ENCODE measurements at regions not wholly inside any gene's neighbourhood (a gene's known extent, or its start where the extent isn't known, plus 50 kb on each side); places are given as distances from the start of the nearest gene placed in this dataset.

DNA sequence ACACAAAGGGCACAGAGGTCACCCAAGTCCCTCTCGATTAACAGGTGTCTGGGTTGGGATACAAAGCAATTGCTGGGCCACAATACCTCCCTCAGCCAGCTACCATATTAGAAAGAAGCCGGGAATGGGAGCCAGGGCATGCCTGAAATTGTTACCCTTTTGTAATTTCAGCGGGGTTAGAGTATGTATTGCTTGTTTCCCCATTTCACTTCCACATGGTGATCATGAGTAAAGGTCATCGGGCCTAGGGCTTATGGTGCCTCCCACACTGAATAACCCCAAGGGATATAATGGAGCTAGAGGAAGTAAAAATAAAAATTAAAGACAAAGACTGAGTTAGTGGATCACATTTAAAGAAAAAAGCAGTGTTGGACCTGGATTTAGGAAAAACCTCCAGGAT lies 437.2 kb upstream of the KLHL29 start:
- TF ChIP-seq, protein P1, sequence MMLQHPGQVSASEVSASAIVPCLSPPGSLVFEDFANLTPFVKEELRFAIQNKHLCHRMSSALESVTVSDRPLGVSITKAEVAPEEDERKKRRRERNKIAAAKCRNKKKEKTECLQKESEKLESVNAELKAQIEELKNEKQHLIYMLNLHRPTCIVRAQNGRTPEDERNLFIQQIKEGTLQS (CRISPR knock-in tag; conservative IDR thresholded peaks at IDR 0.05): no peak
- TF ChIP-seq, protein P2, sequence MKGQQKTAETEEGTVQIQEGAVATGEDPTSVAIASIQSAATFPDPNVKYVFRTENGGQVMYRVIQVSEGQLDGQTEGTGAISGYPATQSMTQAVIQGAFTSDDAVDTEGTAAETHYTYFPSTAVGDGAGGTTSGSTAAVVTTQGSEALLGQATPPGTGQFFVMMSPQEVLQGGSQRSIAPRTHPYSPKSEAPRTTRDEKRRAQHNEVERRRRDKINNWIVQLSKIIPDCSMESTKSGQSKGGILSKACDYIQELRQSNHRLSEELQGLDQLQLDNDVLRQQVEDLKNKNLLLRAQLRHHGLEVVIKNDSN (CRISPR knock-in tag; IDR thresholded peaks at IDR 0.05): no peak
- TF ChIP-seq ZNF423 (CRISPR knock-in tag; IDR thresholded peaks at IDR 0.05): no peak
- TF ChIP-seq, protein P3, sequence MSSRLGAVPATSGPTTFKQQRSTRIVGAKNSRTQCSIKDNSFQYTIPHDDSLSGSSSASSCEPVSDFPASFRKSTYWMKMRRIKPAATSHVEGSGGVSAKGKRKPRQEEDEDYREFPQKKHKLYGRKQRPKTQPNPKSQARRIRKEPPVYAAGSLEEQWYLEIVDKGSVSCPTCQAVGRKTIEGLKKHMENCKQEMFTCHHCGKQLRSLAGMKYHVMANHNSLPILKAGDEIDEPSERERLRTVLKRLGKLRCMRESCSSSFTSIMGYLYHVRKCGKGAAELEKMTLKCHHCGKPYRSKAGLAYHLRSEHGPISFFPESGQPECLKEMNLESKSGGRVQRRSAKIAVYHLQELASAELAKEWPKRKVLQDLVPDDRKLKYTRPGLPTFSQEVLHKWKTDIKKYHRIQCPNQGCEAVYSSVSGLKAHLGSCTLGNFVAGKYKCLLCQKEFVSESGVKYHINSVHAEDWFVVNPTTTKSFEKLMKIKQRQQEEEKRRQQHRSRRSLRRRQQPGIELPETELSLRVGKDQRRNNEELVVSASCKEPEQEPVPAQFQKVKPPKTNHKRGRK (CRISPR knock-in tag; IDR thresholded peaks at IDR 0.05; ENCODE audit: borderline replicate concordance): no peak
- TF ChIP-seq, protein P4, sequence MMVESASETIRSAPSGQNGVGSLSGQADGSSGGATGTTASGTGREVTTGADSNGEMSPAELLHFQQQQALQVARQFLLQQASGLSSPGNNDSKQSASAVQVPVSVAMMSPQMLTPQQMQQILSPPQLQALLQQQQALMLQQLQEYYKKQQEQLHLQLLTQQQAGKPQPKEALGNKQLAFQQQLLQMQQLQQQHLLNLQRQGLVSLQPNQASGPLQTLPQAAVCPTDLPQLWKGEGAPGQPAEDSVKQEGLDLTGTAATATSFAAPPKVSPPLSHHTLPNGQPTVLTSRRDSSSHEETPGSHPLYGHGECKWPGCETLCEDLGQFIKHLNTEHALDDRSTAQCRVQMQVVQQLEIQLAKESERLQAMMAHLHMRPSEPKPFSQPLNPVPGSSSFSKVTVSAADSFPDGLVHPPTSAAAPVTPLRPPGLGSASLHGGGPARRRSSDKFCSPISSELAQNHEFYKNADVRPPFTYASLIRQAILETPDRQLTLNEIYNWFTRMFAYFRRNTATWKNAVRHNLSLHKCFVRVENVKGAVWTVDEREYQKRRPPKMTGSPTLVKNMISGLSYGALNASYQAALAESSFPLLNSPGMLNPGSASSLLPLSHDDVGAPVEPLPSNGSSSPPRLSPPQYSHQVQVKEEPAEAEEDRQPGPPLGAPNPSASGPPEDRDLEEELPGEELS (CRISPR knock-in tag; IDR thresholded peaks at IDR 0.05): no peak
- no peak for TF ChIP-seq CREB1 (CRISPR knock-in tag; IDR thresholded peaks at IDR 0.05)
- TF ChIP-seq SP1 (CRISPR knock-in tag; conservative IDR thresholded peaks at IDR 0.05): no peak
- TF ChIP-seq ZNF416 (CRISPR knock-in tag; IDR thresholded peaks at IDR 0.05): no peak
- no peak for TF ChIP-seq IRF2 (CRISPR knock-in tag; IDR thresholded peaks at IDR 0.05; ENCODE audit: borderline replicate concordance, low read depth)
- DNase-seq (ENCODE audit: low spot score) (no peak), ATAC-seq (no peak)
- Mint-ChIP-seq H3K4me1 (peaks cover 47% of the 10 kb centered on the region), H3K9me3 (peaks cover 15% of the 10 kb centered on the region), H3K36me3 (peaks cover 6% of the 10 kb centered on the region; the same call in 1 of the 2 replicates), H3K4me3 (no peak overlapping the region), H3K27ac (no peak overlapping the region), H3K27me3 (ENCODE audit: low read depth) (no peaks in the 10 kb centered on the region)
- ChIA-PET CTCF (no interaction called here), POLR2A (no interaction called here)

DNA sequence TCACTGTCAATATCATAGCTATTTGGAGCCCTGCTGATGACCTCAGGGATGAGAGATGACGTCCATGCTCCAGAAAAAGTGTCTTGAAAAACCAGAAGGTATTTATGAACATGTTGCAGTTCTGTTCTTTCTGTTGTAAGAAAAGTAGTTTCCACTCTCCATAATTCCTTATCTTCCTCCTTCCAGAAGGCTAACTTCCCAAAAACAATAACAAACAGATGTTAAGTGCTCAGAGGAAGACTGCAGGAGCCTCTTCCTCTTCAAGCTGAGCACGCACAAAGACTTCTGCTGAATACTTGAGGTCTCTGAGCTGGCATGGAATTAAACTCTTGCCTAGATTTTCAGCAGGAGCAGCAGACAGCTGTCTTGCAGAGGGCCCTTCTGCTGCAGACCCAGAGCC lies 434.5 kb upstream of the KLHL29 start:
- no peak for DNase-seq (ENCODE audit: low spot score)
- Mint-ChIP-seq H3K4me3 (no peak overlapping the region), H3K36me3 (peaks cover 6% of the 10 kb centered on the region; the same call in 1 of the 2 replicates), H3K27me3 (ENCODE audit: low read depth) (no peaks in the 10 kb centered on the region), H3K9me3 (peaks cover 19% of the 10 kb centered on the region), H3K4me1 (peaks cover 37% of the 10 kb centered on the region), H3K27ac (no peak overlapping the region)
- TF ChIP-seq, protein P5, sequence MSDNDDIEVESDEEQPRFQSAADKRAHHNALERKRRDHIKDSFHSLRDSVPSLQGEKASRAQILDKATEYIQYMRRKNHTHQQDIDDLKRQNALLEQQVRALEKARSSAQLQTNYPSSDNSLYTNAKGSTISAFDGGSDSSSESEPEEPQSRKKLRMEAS (CRISPR knock-in tag; IDR thresholded peaks at IDR 0.05): no peak
- no peak for TF ChIP-seq ZNF396 (CRISPR knock-in tag; IDR thresholded peaks at IDR 0.05; ENCODE audit: borderline replicate concordance)
- TF ChIP-seq, protein P6, sequence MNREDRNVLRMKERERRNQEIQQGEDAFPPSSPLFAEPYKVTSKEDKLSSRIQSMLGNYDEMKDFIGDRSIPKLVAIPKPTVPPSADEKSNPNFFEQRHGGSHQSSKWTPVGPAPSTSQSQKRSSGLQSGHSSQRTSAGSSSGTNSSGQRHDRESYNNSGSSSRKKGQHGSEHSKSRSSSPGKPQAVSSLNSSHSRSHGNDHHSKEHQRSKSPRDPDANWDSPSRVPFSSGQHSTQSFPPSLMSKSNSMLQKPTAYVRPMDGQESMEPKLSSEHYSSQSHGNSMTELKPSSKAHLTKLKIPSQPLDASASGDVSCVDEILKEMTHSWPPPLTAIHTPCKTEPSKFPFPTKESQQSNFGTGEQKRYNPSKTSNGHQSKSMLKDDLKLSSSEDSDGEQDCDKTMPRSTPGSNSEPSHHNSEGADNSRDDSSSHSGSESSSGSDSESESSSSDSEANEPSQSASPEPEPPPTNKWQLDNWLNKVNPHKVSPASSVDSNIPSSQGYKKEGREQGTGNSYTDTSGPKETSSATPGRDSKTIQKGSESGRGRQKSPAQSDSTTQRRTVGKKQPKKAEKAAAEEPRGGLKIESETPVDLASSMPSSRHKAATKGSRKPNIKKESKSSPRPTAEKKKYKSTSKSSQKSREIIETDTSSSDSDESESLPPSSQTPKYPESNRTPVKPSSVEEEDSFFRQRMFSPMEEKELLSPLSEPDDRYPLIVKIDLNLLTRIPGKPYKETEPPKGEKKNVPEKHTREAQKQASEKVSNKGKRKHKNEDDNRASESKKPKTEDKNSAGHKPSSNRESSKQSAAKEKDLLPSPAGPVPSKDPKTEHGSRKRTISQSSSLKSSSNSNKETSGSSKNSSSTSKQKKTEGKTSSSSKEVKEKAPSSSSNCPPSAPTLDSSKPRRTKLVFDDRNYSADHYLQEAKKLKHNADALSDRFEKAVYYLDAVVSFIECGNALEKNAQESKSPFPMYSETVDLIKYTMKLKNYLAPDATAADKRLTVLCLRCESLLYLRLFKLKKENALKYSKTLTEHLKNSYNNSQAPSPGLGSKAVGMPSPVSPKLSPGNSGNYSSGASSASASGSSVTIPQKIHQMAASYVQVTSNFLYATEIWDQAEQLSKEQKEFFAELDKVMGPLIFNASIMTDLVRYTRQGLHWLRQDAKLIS (CRISPR knock-in tag; IDR thresholded peaks at IDR 0.05; ENCODE audit: borderline replicate concordance): no peak
- no peak for TF ChIP-seq NFE2L1 (CRISPR knock-in tag; IDR thresholded peaks at IDR 0.05)
- TF ChIP-seq SP1 (CRISPR knock-in tag; conservative IDR thresholded peaks at IDR 0.05): no peak
- TF ChIP-seq, protein P7, sequence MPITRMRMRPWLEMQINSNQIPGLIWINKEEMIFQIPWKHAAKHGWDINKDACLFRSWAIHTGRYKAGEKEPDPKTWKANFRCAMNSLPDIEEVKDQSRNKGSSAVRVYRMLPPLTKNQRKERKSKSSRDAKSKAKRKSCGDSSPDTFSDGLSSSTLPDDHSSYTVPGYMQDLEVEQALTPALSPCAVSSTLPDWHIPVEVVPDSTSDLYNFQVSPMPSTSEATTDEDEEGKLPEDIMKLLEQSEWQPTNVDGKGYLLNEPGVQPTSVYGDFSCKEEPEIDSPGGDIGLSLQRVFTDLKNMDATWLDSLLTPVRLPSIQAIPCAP (CRISPR knock-in tag; IDR thresholded peaks at IDR 0.05): no peak
- TF ChIP-seq ESRRA (CRISPR knock-in tag; IDR thresholded peaks at IDR 0.05; ENCODE audit: borderline replicate concordance): no peak
- TF ChIP-seq, protein P8, sequence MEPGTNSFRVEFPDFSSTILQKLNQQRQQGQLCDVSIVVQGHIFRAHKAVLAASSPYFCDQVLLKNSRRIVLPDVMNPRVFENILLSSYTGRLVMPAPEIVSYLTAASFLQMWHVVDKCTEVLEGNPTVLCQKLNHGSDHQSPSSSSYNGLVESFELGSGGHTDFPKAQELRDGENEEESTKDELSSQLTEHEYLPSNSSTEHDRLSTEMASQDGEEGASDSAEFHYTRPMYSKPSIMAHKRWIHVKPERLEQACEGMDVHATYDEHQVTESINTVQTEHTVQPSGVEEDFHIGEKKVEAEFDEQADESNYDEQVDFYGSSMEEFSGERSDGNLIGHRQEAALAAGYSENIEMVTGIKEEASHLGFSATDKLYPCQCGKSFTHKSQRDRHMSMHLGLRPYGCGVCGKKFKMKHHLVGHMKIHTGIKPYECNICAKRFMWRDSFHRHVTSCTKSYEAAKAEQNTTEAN (CRISPR knock-in tag; IDR thresholded peaks at IDR 0.05): no peak
- TF ChIP-seq MYBL2 (CRISPR knock-in tag; IDR thresholded peaks at IDR 0.05): no peak
- no peak for TF ChIP-seq SMAD3 (CRISPR knock-in tag; IDR thresholded peaks at IDR 0.05; ENCODE audit: borderline replicate concordance)
- TF ChIP-seq JUN (CRISPR knock-in tag; IDR thresholded peaks at IDR 0.05): no peak
- no peak for ATAC-seq
- ChIA-PET CTCF (no interaction called here), POLR2A (no interaction called here)

All from WTC11 (cell line).